ENCODE measurements at regions not wholly inside any gene's neighbourhood (a gene's known extent, or its start where the extent isn't known, plus 50 kb on each side); places are given as distances from the start of the nearest gene placed in this dataset.

- DNase-seq (ENCODE audit: low spot score) (no peak), ATAC-seq (no peak)
- intact Hi-C loops (cut with DNase I), result no loop called here
Observed at GRCh38 chr4:32748498-32748897, 2028.3 kb downstream of the PCDH7 start.

GRCh38 chr4:32752962-32753361, 2032.8 kb downstream of the PCDH7 start:
- intact Hi-C loops (cut with DNase I), result no loop called here
- DNase-seq (ENCODE audit: low spot score) (no peak), ATAC-seq (no peak)

GRCh38 chr4:32768664-32769389, 2048.7 kb downstream of the PCDH7 start:
- ATAC-seq (no peak), DNase-seq (ENCODE audit: low spot score) (no peak)
- intact Hi-C loops (cut with DNase I), result no loop called here

- ATAC-seq (no peak), DNase-seq (ENCODE audit: low spot score) (no peak)
- intact Hi-C loops (cut with DNase I), result no loop called here
Observed at GRCh38 chr4:32771491-32771890, 2051.3 kb downstream of the PCDH7 start.

- no peak for DNase-seq (ENCODE audit: low spot score)
- intact Hi-C loops (cut with DNase I), result no loop called here
- ATAC-seq, result no peak
Observed at GRCh38 chr4:32775049-32775448, 2054.9 kb downstream of the PCDH7 start.

GRCh38 chr4:32776435-32777203, 2056.4 kb downstream of the PCDH7 start:
- DNase-seq (ENCODE audit: low spot score) (no peak), ATAC-seq (no peak)
- intact Hi-C loops (cut with DNase I), result no loop called here

- intact Hi-C loops (cut with DNase I), result no loop called here
- DNase-seq (ENCODE audit: low spot score) (no peak), ATAC-seq (no peak)
Observed at GRCh38 chr4:32778025-32778424, 2057.9 kb downstream of the PCDH7 start.

- ATAC-seq (no peak), DNase-seq (ENCODE audit: low spot score) (no peak)
- intact Hi-C loops (cut with DNase I), result no loop called here
Observed at GRCh38 chr4:32778938-32779337, 2058.8 kb downstream of the PCDH7 start.

GRCh38 chr4:32789026-32789608, 2068.9 kb downstream of the PCDH7 start:
- DNase-seq (ENCODE audit: low spot score) (no peak), ATAC-seq (no peak)
- intact Hi-C loops (cut with DNase I), result no loop called here

GRCh38 chr4:32790803-32791202, 2070.6 kb downstream of the PCDH7 start:
- ATAC-seq (no peak), DNase-seq (ENCODE audit: low spot score) (no peak)
- intact Hi-C loops (cut with DNase I), result no loop called here

- DNase-seq (ENCODE audit: low spot score), result no peak
- ATAC-seq, result peak; percentile 13
- intact Hi-C loops (cut with DNase I), result no loop called here
Observed at GRCh38 chr4:32798471-32799159, 2078.4 kb downstream of the PCDH7 start.

GRCh38 chr4:32824336-32824735, 2104.2 kb downstream of the PCDH7 start:
- intact Hi-C loops (cut with DNase I), result no loop called here
- DNase-seq (ENCODE audit: low spot score), result no peak
- ATAC-seq, result no peak

GRCh38 chr4:32826169-32826568, 2106.0 kb downstream of the PCDH7 start:
- ATAC-seq (no peak), DNase-seq (ENCODE audit: low spot score) (no peak)
- intact Hi-C loops (cut with DNase I), result no loop called here

GRCh38 chr4:32830160-32830559, 2110.0 kb downstream of the PCDH7 start:
- ATAC-seq (no peak), DNase-seq (ENCODE audit: low spot score) (no peak)
- intact Hi-C loops (cut with DNase I), result no loop called here

GRCh38 chr4:32831104-32831503, 2110.9 kb downstream of the PCDH7 start:
- DNase-seq (ENCODE audit: low spot score) (no peak), ATAC-seq (no peak)
- intact Hi-C loops (cut with DNase I), result no loop called here

- intact Hi-C loops (cut with DNase I), result no loop called here
- ATAC-seq, result no peak
- no peak for DNase-seq (ENCODE audit: low spot score)
Observed at GRCh38 chr4:32840461-32841189, 2120.5 kb downstream of the PCDH7 start.

GRCh38 chr4:32841217-32841616, 2121.0 kb downstream of the PCDH7 start:
- no peak for ATAC-seq
- no peak for DNase-seq (ENCODE audit: low spot score)
- intact Hi-C loops (cut with DNase I), result no loop called here

GRCh38 chr4:32847461-32847860, 2127.3 kb downstream of the PCDH7 start:
- intact Hi-C loops (cut with DNase I), result no loop called here
- ATAC-seq (no peak), DNase-seq (ENCODE audit: low spot score) (no peak)

GRCh38 chr4:32855622-32856021, 2135.5 kb downstream of the PCDH7 start:
- ATAC-seq (no peak), DNase-seq (ENCODE audit: low spot score) (no peak)

More at GRCh38 chr4:32855622-32856021, 2135.5 kb downstream of the PCDH7 start:
- intact Hi-C loops (cut with DNase I), result no loop called here

Data from sciatic nerve (tissue), 2 donors.